Activated CD4-positive, alpha-beta T cell treated with anti-CD3 and anti-CD28 coated beads, Interleukin-2, amount 10 ng/mL, durations not matched to agents 24 days and 14 days (primary cell): ENCODE measurements at regions not wholly inside any gene's neighbourhood (a gene's known extent, or its start where the extent isn't known, plus 50 kb on each side); places are given as distances from the start of the nearest gene placed in this dataset.

Experiments used
- DNase-seq: peaks from one replicate; pipeline ENCODE4 v3.0.0; 2022
- H3K27ac Mint-ChIP-seq: one replicate; pipeline ENCODE4 v1.8.0; 2022; ENCODE audit warnings: mild to moderate bottlenecking, mixed read lengths
- H3K27me3 Mint-ChIP-seq: one replicate; pipeline ENCODE4 v1.8.0; 2022; ENCODE audit warnings: mixed read lengths
- H3K36me3 Mint-ChIP-seq: one replicate; pipeline ENCODE4 v1.8.0; 2022; ENCODE audit warnings: low read depth, mild to moderate bottlenecking, mixed read lengths
- H3K4me1 Mint-ChIP-seq: one replicate; pipeline ENCODE4 v1.8.0; 2021; ENCODE audit warnings: mixed read lengths
- H3K4me3 Mint-ChIP-seq: one replicate; pipeline ENCODE4 v1.8.0; 2022; ENCODE audit warnings: mild to moderate bottlenecking, moderate library complexity, mixed read lengths
- H3K9me3 Mint-ChIP-seq: one replicate; pipeline ENCODE4 v1.8.0; 2021; ENCODE audit warnings: mixed read lengths
- intact Hi-C: fragments of 100-400 bp; cut with micrococcal nuclease; formaldehyde crosslinking; loops from one replicate; pipeline ENCODE4 v1.15.1; 2023

DNA sequence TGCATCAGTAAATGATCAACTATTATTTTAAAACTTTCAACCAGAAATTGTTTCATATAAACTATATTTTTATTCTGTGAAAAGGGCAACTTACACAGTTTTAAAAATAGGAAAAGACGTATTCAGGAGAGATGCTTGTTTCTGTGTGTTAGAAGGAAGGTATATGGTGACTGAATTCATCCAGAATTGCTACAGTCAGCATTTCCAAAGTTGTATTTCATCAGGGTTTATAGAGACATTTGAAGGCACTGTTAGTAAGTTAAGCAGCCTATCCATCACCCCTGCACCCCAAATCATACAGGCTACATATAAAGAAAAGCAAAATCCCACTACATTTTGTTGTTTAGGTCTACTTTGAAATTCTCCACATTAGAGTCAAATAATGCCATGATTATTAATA is 716.0 kb downstream of the KCTD16 start:
- no peak for DNase-seq
- intact Hi-C loops = no loop called here
- H3K9me3 Mint-ChIP-seq = peaks cover 3% of the 10 kb centered on the region
- H3K4me1 Mint-ChIP-seq = no peaks in the 10 kb centered on the region
- no peak overlapping the region for H3K4me3 Mint-ChIP-seq
- H3K36me3 Mint-ChIP-seq = no peaks in the 10 kb centered on the region
- no peaks in the 10 kb centered on the region for H3K27me3 Mint-ChIP-seq
- H3K27ac Mint-ChIP-seq = no peak overlapping the region

DNA sequence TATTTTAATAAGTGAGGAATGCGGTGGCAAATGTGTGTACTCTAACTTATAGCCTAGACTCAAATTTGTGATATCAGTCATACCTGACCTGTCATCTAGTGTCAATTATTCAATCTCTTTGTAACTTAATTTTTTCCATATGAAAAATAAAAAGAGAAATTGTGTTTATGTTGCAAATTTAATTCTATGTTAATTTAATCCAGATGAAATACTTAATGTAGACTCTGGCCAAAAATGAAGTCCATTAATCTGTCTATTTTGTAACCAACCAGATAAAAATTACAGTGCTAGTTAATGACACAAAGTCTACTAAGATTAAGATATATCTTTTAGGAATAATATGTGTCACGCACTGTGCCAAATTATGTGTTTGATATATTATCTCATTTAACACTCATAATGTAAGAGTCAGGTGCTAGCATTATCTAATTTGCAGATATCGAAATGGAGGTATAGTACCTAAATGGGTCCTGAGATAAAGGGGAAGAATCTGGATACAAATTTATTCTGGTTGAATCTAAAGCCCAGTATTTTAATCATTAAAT is 712.1 kb downstream of the KCTD16 start:
- no peak overlapping the region for H3K27ac Mint-ChIP-seq
- no peaks in the 10 kb centered on the region for H3K36me3 Mint-ChIP-seq
- H3K4me3 Mint-ChIP-seq = no peak overlapping the region
- intact Hi-C loops = no loop called here
- DNase-seq = no peak
- no peaks in the 10 kb centered on the region for H3K27me3 Mint-ChIP-seq
- no peaks in the 10 kb centered on the region for H3K4me1 Mint-ChIP-seq
- peaks cover 3% of the 10 kb centered on the region for H3K9me3 Mint-ChIP-seq

DNA sequence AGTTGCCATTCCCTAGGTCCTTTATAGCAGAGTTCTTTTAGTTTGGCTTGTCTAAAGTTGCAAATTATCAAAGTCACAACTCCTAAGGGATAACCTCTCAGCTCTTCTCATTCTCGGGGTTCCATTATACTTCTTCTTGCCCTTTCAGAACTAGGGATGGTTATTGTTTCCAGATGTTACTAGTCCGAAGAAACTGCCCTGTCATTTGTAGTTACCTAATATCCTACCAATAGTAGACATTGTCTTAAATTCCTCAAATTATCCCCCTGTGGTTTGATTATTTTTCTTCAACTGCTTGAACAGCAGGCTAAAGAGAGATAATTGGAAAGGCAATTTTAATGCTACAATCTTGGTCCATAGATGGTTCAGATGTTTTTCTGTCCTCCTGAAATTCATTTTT is 709.8 kb downstream of the KCTD16 start:
- H3K36me3 Mint-ChIP-seq = no peaks in the 10 kb centered on the region
- no peak overlapping the region for H3K4me3 Mint-ChIP-seq
- no peak for DNase-seq
- intact Hi-C loops = no loop called here
- no peak overlapping the region for H3K27ac Mint-ChIP-seq
- H3K9me3 Mint-ChIP-seq = peaks cover 3% of the 10 kb centered on the region
- H3K27me3 Mint-ChIP-seq = no peaks in the 10 kb centered on the region
- H3K4me1 Mint-ChIP-seq = no peaks in the 10 kb centered on the region

DNA sequence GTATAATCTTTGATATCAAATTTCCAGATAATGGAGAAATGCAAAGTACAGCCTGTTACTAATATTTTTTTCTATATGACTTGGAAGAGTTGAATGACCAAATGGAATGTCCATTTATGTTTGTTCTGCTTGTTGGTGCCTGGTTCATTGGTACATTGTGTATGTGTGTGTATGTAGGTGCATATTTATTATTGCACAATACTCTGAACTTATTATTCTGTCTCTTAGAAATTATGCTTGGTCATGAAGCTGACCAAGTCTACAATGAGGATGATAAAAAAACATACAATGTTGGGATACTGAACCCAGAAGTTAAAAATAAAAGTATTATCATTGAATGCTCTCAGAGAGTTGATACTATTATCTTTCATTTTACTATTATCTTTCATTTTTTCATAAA is 706.3 kb downstream of the KCTD16 start:
- DNase-seq = no peak
- Mint-ChIP-seq H3K27me3 (no peaks in the 10 kb centered on the region), H3K36me3 (no peaks in the 10 kb centered on the region), H3K4me3 (no peak overlapping the region), H3K9me3 (no peaks in the 10 kb centered on the region), H3K4me1 (no peaks in the 10 kb centered on the region), H3K27ac (no peak overlapping the region)
- intact Hi-C loops = no loop called here

DNA sequence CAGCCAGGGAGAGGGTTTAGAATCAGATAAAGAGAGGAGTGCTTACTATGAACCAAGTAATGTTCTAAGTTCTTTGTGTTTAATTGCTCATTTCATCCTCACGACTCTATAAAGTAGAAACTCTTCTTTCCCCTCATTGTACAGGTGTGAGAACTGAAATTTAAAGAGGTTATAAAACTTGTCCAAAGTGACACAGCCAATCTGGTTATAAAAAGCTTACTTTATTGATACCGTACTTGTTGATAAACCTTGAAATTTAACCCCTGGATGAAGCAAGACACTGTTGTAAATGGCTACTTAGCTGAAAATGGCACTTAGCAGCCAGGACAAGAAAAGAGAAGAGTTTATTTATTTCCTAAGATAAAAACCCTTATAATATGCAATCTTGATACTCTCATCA is 702.4 kb downstream of the KCTD16 start:
- intact Hi-C loops = no loop called here
- Mint-ChIP-seq H3K27me3 (no peaks in the 10 kb centered on the region), H3K36me3 (no peaks in the 10 kb centered on the region)

DNA sequence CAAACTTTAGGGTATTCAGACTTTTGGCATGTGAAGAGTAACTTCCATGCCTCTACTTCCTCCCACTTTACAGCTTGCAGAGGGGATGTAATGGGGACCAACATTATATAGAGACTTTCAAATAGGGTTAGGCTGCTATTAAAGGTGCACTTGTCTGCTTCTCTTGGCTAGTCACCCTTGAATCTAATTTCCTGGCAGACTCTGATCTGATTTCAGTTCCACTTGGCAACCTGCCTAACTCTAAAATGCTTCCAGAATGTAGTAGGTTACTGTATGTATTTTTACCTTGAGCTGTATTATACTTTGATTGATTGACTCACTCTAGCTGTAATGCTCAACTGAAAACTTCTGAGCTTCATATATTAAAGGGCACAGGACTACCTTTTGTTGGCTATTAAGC is 693.4 kb downstream of the KCTD16 start:
- intact Hi-C loops = no loop called here

More for the DNA sequence above, 702.4 kb downstream of the KCTD16 start:
- H3K4me1 Mint-ChIP-seq = no peaks in the 10 kb centered on the region
- DNase-seq = no peak
- H3K9me3 Mint-ChIP-seq = no peaks in the 10 kb centered on the region
- no peak overlapping the region for H3K4me3 Mint-ChIP-seq
- H3K27ac Mint-ChIP-seq = no peak overlapping the region

DNA sequence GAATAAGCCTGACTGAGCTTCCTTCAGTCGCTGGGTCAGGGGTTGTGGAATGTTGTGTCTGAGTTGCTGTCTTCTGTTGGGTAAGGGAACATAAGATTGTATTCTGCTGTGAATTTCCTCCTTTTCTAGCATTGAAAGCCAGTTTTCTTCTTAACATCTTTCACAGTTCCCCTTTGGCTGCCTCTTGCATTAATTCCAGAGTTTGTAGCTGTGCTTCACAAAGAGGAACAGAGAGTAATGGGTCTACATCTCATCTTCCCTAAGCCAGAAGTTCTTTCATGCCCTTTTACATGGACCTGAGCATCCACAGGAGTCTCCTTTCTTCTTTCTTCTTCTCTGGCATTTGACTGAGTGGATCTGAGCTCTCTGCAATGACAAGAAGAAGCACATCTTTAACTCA is 686.8 kb downstream of the KCTD16 start:
- no peak overlapping the region for H3K4me3 Mint-ChIP-seq
- intact Hi-C loops = no loop called here
- H3K27ac Mint-ChIP-seq = no peak overlapping the region
- H3K9me3 Mint-ChIP-seq = no peaks in the 10 kb centered on the region
- H3K4me1 Mint-ChIP-seq = no peaks in the 10 kb centered on the region
- no peak for DNase-seq
- H3K36me3 Mint-ChIP-seq = no peaks in the 10 kb centered on the region
- no peaks in the 10 kb centered on the region for H3K27me3 Mint-ChIP-seq

More for the DNA sequence above, 693.4 kb downstream of the KCTD16 start:
- Mint-ChIP-seq H3K4me3 (no peak overlapping the region), H3K4me1 (no peaks in the 10 kb centered on the region), H3K27me3 (no peaks in the 10 kb centered on the region), H3K36me3 (no peaks in the 10 kb centered on the region), H3K9me3 (peaks cover 3% of the 10 kb centered on the region), H3K27ac (no peak overlapping the region)
- no peak for DNase-seq

DNA sequence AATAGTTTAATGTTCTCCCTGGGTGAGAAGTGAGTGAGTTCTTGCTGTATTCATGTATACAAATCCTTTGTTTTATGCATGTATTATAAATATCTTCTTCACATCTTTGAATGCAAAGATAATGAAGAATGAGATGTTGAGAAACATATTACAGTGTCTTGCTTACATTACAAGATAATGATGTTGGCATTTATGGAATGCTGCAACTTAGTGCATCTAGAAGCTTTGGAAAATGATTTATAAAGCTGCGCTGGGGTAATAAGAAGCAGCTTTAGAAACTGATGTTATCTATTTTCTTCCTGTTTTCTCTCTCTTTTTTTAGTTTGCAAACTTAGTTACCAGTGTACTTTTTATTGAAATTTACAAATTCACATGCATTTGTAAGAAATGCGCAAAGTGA is 673.4 kb downstream of the KCTD16 start:
- Mint-ChIP-seq H3K36me3 (no peaks in the 10 kb centered on the region), H3K4me1 (no peaks in the 10 kb centered on the region)

DNA sequence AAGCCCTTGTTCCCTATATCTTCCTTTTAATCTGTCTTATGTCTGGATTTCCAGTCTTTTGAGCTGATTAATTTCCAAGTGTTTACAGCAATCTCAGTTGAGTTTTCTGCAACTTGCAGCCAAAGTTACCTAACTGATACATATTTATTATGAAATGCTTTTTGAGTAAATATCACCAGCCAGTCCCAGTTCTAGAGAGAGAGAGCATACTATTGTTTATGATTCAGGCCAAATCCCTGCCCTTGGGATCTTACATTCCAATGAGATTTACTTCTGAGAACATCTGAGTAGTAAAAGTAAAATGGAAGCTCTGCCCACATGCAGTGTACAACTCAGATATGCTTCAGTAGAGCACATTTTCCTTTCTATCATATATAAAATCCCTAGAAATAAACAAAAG is 661.7 kb downstream of the KCTD16 start:
- intact Hi-C loops = no loop called here
- Mint-ChIP-seq H3K27ac (no peak overlapping the region), H3K4me3 (no peak overlapping the region), H3K4me1 (no peaks in the 10 kb centered on the region), H3K9me3 (no peaks in the 10 kb centered on the region), H3K36me3 (no peaks in the 10 kb centered on the region), H3K27me3 (no peaks in the 10 kb centered on the region)
- no peak for DNase-seq

More for the DNA sequence above, 673.4 kb downstream of the KCTD16 start:
- intact Hi-C loops = no loop called here
- Mint-ChIP-seq H3K27ac (no peak overlapping the region), H3K9me3 (peaks cover 4% of the 10 kb centered on the region), H3K27me3 (no peaks in the 10 kb centered on the region), H3K4me3 (no peak overlapping the region)
- no peak for DNase-seq

DNA sequence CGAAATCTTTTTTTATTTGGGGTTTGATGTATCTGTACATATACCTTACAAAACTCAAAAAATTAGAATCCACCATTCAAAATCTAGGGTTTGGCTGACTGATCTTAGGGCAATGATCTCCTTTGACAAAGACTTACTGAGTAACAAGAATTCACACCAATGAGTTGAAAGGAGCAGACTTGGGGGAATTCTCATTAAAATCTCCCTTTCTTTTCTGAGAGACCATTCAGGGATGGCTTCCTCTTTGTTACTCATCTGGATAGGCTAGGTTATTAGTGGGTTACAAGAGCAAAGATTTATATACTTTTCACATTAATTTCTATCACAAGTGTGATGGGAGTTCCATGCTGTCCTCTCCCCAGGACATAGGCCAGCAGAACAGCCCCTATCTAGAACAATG is 661.0 kb downstream of the KCTD16 start:
- Mint-ChIP-seq H3K36me3 (no peaks in the 10 kb centered on the region), H3K27me3 (no peaks in the 10 kb centered on the region), H3K4me1 (no peaks in the 10 kb centered on the region), H3K9me3 (no peaks in the 10 kb centered on the region), H3K4me3 (no peak overlapping the region), H3K27ac (no peak overlapping the region)
- intact Hi-C loops = no loop called here
- DNase-seq = no peak

DNA sequence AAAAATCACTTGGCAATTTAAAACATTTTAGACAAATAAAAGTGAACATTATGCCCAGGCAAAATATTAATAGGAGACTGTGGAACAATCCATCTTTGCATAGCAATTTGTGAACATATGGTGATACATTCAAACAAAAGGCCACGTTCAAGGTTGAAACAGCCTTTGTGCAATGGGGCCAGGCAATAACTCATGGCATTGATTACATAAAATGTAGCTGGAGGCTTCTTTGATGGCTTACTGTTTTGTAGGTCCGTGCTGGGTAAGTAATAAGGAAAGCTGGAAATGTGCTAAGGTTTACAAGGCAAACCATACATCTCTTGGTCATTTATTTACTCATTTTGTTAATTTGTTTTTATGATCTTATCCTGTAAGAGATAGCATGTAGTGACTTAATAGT is 651.8 kb downstream of the KCTD16 start:
- no peaks in the 10 kb centered on the region for H3K4me1 Mint-ChIP-seq
- H3K4me3 Mint-ChIP-seq = no peak overlapping the region
- intact Hi-C loops = no loop called here
- H3K27me3 Mint-ChIP-seq = no peaks in the 10 kb centered on the region
- no peaks in the 10 kb centered on the region for H3K36me3 Mint-ChIP-seq
- DNase-seq = no peak
- peaks cover 7% of the 10 kb centered on the region for H3K9me3 Mint-ChIP-seq
- H3K27ac Mint-ChIP-seq = no peak overlapping the region

DNA sequence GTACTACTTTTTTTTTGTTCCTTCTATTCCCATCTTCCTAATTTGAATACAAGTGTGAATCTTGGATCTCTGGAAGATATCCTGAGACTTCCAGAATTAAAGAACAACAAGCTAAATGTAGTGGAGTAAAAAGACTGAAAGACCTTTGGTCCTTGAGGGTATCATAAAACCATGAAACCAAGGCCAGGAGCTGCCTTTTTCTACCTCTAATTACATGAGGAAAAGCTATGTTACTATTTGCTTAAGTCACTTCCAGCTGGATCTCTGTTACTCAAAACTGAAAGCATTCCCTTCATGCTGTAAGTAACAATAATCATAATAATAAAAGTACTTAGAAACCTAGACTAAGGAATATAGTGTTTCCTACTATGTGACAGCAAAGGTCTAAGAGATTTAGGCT is 649.6 kb downstream of the KCTD16 start:
- intact Hi-C loops = no loop called here
- no peaks in the 10 kb centered on the region for H3K36me3 Mint-ChIP-seq
- H3K4me3 Mint-ChIP-seq = no peak overlapping the region
- DNase-seq = no peak
- H3K9me3 Mint-ChIP-seq = peaks cover 7% of the 10 kb centered on the region
- no peaks in the 10 kb centered on the region for H3K27me3 Mint-ChIP-seq
- H3K4me1 Mint-ChIP-seq = no peaks in the 10 kb centered on the region
- H3K27ac Mint-ChIP-seq = no peak overlapping the region

DNA sequence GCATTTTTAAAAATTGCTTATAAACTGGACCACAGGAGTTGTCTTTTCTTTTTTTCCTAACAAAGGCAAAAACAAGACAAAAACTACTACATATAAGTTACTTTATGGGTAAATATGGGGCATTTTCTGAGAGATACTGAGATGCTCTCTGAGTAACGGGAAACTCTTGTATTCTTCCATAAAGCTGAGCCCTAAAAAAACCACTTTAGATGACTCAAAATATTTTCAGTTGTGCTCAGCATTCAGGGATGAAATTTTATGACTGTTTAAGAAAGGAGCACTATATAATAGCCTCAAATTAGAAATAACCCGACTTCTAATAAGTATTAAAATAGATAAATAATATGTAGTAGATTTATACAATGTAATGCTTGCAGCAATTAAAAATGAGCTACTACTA is 644.5 kb downstream of the KCTD16 start:
- intact Hi-C loops = no loop called here
- no peak overlapping the region for H3K27ac Mint-ChIP-seq

DNA sequence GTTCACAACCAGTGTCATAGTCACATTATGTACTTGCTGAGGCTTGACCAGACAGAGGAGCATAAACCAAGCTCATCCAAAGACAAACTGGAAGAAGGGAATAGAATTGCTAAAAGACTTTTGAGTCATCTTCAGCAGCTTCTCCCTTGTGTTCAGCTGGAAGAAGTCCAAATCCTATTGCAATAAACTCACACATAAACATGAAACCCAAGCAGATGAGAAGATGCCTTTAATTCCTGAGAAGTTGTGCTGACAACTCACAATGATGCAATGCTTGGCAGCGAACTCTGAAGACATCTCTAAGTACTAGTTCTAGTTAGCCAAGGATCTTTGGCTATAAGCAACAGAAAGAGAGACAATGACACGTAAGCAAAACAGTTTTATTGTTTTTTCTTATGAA is 642.1 kb downstream of the KCTD16 start:
- peaks cover 4% of the 10 kb centered on the region for H3K9me3 Mint-ChIP-seq
- no peak overlapping the region for H3K4me3 Mint-ChIP-seq
- no peaks in the 10 kb centered on the region for H3K4me1 Mint-ChIP-seq
- no peak overlapping the region for H3K27ac Mint-ChIP-seq
- no peaks in the 10 kb centered on the region for H3K36me3 Mint-ChIP-seq
- DNase-seq = no peak
- H3K27me3 Mint-ChIP-seq = no peaks in the 10 kb centered on the region
- intact Hi-C loops = no loop called here

More for the DNA sequence above, 644.5 kb downstream of the KCTD16 start:
- Mint-ChIP-seq H3K4me1 (no peaks in the 10 kb centered on the region), H3K27me3 (no peaks in the 10 kb centered on the region), H3K36me3 (no peaks in the 10 kb centered on the region), H3K4me3 (no peak overlapping the region), H3K9me3 (no peaks in the 10 kb centered on the region)
- DNase-seq = no peak

DNA sequence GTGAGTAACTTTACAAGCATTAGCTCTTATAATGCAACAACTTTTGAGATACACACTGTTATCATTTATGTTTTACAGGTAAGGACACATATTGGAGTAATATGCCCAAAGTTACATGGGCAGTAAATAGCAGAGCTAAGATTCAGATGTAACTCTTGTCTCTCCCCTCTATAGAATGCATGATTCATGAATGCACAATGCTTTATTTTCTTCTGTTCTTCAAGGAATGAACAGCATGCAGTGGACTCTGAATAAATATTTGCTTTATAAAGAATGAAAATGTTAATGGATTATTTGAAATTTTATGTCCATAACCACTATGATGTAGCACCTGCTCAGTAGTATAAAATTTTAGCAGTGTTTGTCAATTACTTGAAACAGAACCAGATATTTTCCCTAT is 629.5 kb downstream of the KCTD16 start:
- no peak for DNase-seq
- no peaks in the 10 kb centered on the region for H3K27me3 Mint-ChIP-seq
- H3K36me3 Mint-ChIP-seq = no peaks in the 10 kb centered on the region
- H3K9me3 Mint-ChIP-seq = no peaks in the 10 kb centered on the region
- intact Hi-C loops = no loop called here
- H3K4me1 Mint-ChIP-seq = no peaks in the 10 kb centered on the region
- no peak overlapping the region for H3K27ac Mint-ChIP-seq
- no peak overlapping the region for H3K4me3 Mint-ChIP-seq
